KMS-11 (cell line): ENCODE measurements at regions not wholly inside any gene's neighbourhood (a gene's known extent, or its start where the extent isn't known, plus 50 kb on each side); places are given as distances from the start of the nearest gene placed in this dataset.

Experiments used
- H2AFZ ChIP-seq: fragments of 200-600 bp; sonication (generic); 2 replicates; pipeline ENCODE4 v1.6.1; 2016; ENCODE audit warnings: antibody characterized with exemption, mixed run types, low read depth
- H3K27ac ChIP-seq: fragments of 200-600 bp; sonication (generic); 2 replicates; pipeline ENCODE4 v1.6.1; 2016; ENCODE audit warnings: mild to moderate bottlenecking, mixed run types
- H3K27me3 ChIP-seq: fragments of 200-600 bp; sonication (generic); 2 replicates; pipeline ENCODE4 v1.6.1; 2017; ENCODE audit warnings: mild to moderate bottlenecking, low read depth, mixed run types, moderate library complexity; ENCODE audit not compliant: insufficient read depth
- H3K36me3 ChIP-seq: fragments of 200-600 bp; sonication (generic); 2 replicates; pipeline ENCODE4 v1.6.1; 2017; ENCODE audit warnings: mild to moderate bottlenecking, mixed run types; ENCODE audit not compliant: insufficient read depth
- H3K4me1 ChIP-seq: fragments of 200-600 bp; sonication (generic); 2 replicates; pipeline ENCODE4 v1.6.1; 2016; ENCODE audit warnings: mild to moderate bottlenecking, low read depth, mixed run types; ENCODE audit not compliant: poor library complexity, severe bottlenecking
- H3K4me2 ChIP-seq: fragments of 200-600 bp; sonication (generic); 2 replicates; pipeline ENCODE4 v1.7.0; 2016; ENCODE audit warnings: mild to moderate bottlenecking, mixed run types
- H3K4me3 ChIP-seq: fragments of 200-600 bp; sonication (generic); IDR thresholded peaks from 2 replicates; pipeline ENCODE4 v1.6.1; 2017; ENCODE audit warnings: low read depth, low read length, mixed read lengths; ENCODE audit not compliant: insufficient read depth
- H3K79me2 ChIP-seq: fragments of 200-600 bp; sonication (generic); 2 replicates; pipeline ENCODE4 v1.6.1; 2016; ENCODE audit warnings: low read depth, mixed run types; ENCODE audit not compliant: insufficient read depth
- H3K9ac ChIP-seq: fragments of 200-600 bp; sonication (generic); 2 replicates; pipeline ENCODE4 v1.6.1; 2016; ENCODE audit warnings: mild to moderate bottlenecking, mixed run types
- H4K20me1 ChIP-seq: fragments of 200-600 bp; sonication (generic); 2 replicates; pipeline ENCODE4 v1.6.1; 2016; ENCODE audit warnings: mild to moderate bottlenecking, mixed run types; ENCODE audit not compliant: insufficient read depth
- TF ChIP-seq, protein P1 (sequence below): fragments of 200-600 bp; sonication (generic); conservative IDR thresholded peaks from 2 replicates; pipeline ENCODE4 v1.6.1; 2017; ENCODE audit warnings: low read depth, mild to moderate bottlenecking, antibody characterized with exemption, low read length, moderate library complexity, mixed read lengths

GRCh38 chr14:104359301-104359968 lies 220.1 kb upstream of the C14orf180 start:
- Histone ChIP-seq H3K79me2 (no peaks in the 10 kb centered on the region), H3K4me2 (no peak overlapping the region), H3K36me3 (no peaks in the 10 kb centered on the region), H3K27ac (no peak overlapping the region), H3K4me3 (no peak overlapping the region), H3K4me1 (no peaks in the 10 kb centered on the region), H3K9ac (no peak overlapping the region), H3K27me3 (no peaks in the 10 kb centered on the region; the same call in 1 of the 2 replicates), H2AFZ (no peak overlapping the region), H4K20me1 (no peaks in the 10 kb centered on the region)
- TF ChIP-seq, protein P1, sequence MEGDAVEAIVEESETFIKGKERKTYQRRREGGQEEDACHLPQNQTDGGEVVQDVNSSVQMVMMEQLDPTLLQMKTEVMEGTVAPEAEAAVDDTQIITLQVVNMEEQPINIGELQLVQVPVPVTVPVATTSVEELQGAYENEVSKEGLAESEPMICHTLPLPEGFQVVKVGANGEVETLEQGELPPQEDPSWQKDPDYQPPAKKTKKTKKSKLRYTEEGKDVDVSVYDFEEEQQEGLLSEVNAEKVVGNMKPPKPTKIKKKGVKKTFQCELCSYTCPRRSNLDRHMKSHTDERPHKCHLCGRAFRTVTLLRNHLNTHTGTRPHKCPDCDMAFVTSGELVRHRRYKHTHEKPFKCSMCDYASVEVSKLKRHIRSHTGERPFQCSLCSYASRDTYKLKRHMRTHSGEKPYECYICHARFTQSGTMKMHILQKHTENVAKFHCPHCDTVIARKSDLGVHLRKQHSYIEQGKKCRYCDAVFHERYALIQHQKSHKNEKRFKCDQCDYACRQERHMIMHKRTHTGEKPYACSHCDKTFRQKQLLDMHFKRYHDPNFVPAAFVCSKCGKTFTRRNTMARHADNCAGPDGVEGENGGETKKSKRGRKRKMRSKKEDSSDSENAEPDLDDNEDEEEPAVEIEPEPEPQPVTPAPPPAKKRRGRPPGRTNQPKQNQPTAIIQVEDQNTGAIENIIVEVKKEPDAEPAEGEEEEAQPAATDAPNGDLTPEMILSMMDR: no peak

- H3K27me3 ChIP-seq: peaks cover 3% of the 10 kb centered on the region; the same call in 1 of the 2 replicates
- H3K4me2 ChIP-seq: no peak overlapping the region
- TF ChIP-seq, protein P1: no peak
- H3K36me3 ChIP-seq: no peaks in the 10 kb centered on the region
- no peaks in the 10 kb centered on the region for H4K20me1 ChIP-seq
- no peak overlapping the region for H3K4me3 ChIP-seq
- no peaks in the 10 kb centered on the region for H3K4me1 ChIP-seq
- no peak overlapping the region for H3K27ac ChIP-seq
- no peaks in the 10 kb centered on the region for H3K79me2 ChIP-seq
- H3K9ac ChIP-seq: no peak overlapping the region
- no peak overlapping the region for H2AFZ ChIP-seq
These were observed 219.6 kb upstream of the C14orf180 start for GRCh38 chr14:104359969-104360442.

GRCh38 chr14:104360501-104360900 lies 219.1 kb upstream of the C14orf180 start:
- Histone ChIP-seq H4K20me1 (no peaks in the 10 kb centered on the region), H3K4me3 (no peak overlapping the region), H3K4me1 (no peaks in the 10 kb centered on the region), H3K36me3 (no peaks in the 10 kb centered on the region), H3K27me3 (peaks cover 8% of the 10 kb centered on the region; the same call in 1 of the 2 replicates), H2AFZ (no peak overlapping the region), H3K4me2 (no peak overlapping the region), H3K79me2 (no peaks in the 10 kb centered on the region), H3K27ac (no peak overlapping the region), H3K9ac (no peak overlapping the region)
- TF ChIP-seq, protein P1: no peak

DNA sequence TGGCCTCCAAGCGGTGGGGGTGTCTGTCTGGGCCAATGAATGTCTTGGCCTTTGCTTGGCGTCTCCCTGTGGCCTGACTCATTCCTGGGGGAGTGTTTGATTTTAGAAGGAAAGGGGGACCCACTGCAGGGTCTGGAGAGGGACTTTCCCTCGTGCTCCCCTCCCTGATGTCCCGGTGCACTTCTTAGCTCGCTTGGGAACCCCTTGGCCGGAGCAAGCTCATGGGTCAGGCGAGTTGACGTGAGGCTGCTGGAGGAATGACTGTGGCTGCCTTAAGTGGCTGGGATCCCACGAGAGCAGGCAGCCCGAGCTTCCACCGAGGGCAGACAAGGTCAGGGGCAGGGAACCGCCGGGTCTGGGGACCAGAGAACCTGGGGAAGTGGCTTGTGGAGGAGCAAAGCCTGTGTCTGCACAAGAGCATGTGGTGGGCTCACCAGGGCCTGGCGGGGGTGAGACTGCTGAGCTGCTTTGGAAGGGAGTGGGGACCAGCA lies 218.4 kb upstream of the C14orf180 start:
- Histone ChIP-seq H3K4me2 (no peak overlapping the region), H3K36me3 (no peaks in the 10 kb centered on the region), H3K27ac (no peak overlapping the region), H2AFZ (no peak overlapping the region), H3K9ac (no peak overlapping the region), H4K20me1 (no peaks in the 10 kb centered on the region), H3K4me1 (no peaks in the 10 kb centered on the region), H3K4me3 (no peak overlapping the region), H3K79me2 (no peaks in the 10 kb centered on the region), H3K27me3 (peaks cover 13% of the 10 kb centered on the region; the same call in 1 of the 2 replicates)
- TF ChIP-seq, protein P1: no peak
